Stimulated activated CD4-positive, alpha-beta T cell treated with anti-CD3 and anti-CD28 coated beads, Interleukin-1b, Interleukin-23, amount 100 ng/mL, for 24 hours (primary cell): ENCODE measurements at regions not wholly inside any gene's neighbourhood (a gene's known extent, or its start where the extent isn't known, plus 50 kb on each side); places are given as distances from the start of the nearest gene placed in this dataset.

Experiments used
- DNase-seq, 4 experiments: peaks; one replicate each; pipeline ENCODE4 v3.0.0-alpha.2; 2020; ENCODE audit warnings: low read depth in 4 of 4, low spot score in 1 of 4

GRCh38 chr10:128367807-128368206, 241.6 kb upstream of the MKI67 start:
- DNase-seq, result no peak

GRCh38 chr10:128369101-128369650, 243.0 kb upstream of the MKI67 start:
- no peak for DNase-seq

- DNase-seq, result no peak
These were observed 247.0 kb upstream of the MKI67 start for GRCh38 chr10:128373071-128373749.

- no peak for DNase-seq
These were observed 247.6 kb upstream of the MKI67 start for GRCh38 chr10:128373831-128374230.

GRCh38 chr10:128375171-128375570, 248.9 kb upstream of the MKI67 start:
- DNase-seq, result no peak

GRCh38 chr10:128377364-128377987, 251.3 kb upstream of the MKI67 start:
- no peak for DNase-seq

GRCh38 chr10:128377988-128378387, 251.8 kb upstream of the MKI67 start:
- no peak for DNase-seq

- no peak for DNase-seq
These were observed 254.7 kb upstream of the MKI67 start for GRCh38 chr10:128380946-128381345.

- DNase-seq, result no peak
These were observed 256.0 kb upstream of the MKI67 start for GRCh38 chr10:128382225-128382624.

GRCh38 chr10:128384831-128385230, 258.6 kb upstream of the MKI67 start:
- DNase-seq, result no peak

- DNase-seq, result no peak
These were observed 260.0 kb upstream of the MKI67 start for GRCh38 chr10:128386231-128386630.

- DNase-seq, result no peak
These were observed 260.8 kb upstream of the MKI67 start for GRCh38 chr10:128386816-128387604.

GRCh38 chr10:128390596-128390995, 264.4 kb upstream of the MKI67 start:
- no peak for DNase-seq

GRCh38 chr10:128393546-128393945, 267.3 kb upstream of the MKI67 start:
- no peak for DNase-seq

GRCh38 chr10:128398118-128398517, 271.9 kb upstream of the MKI67 start:
- DNase-seq, result no peak

- no peak for DNase-seq
These were observed 272.8 kb upstream of the MKI67 start for GRCh38 chr10:128398999-128399398.

GRCh38 chr10:128400564-128400963, 274.3 kb upstream of the MKI67 start:
- no peak for DNase-seq

- no peak for DNase-seq
These were observed 279.2 kb upstream of the MKI67 start for GRCh38 chr10:128405450-128405849.

GRCh38 chr10:128411643-128412042, 285.4 kb upstream of the MKI67 start:
- DNase-seq, result no peak

- no peak for DNase-seq
These were observed 288.3 kb upstream of the MKI67 start for GRCh38 chr10:128414568-128414967.

- no peak for DNase-seq
These were observed 290.0 kb upstream of the MKI67 start for GRCh38 chr10:128416231-128416630.

- no peak for DNase-seq
These were observed 291.6 kb upstream of the MKI67 start for GRCh38 chr10:128417826-128418225.
